Stimulated activated CD4-positive, alpha-beta T cell treated with anti-CD3 and anti-CD28 coated beads, TNF-alpha, amount 100 ng/mL, for 24 hours (primary cell): ENCODE measurements at regions not wholly inside any gene's neighbourhood (a gene's known extent, or its start where the extent isn't known, plus 50 kb on each side); places are given as distances from the start of the nearest gene placed in this dataset.
"Not testable (repeated sequence)": the region's sequence is repeated elsewhere in the genome, so short reads cannot be mapped to it uniquely, and the experiment has no call there.

Experiments
- DNase-seq, 3 experiments: peaks; one replicate each; pipeline ENCODE4 v3.0.0-alpha.2; 2020; ENCODE audit warnings: low read depth in 3 of 3

- DNase-seq, result no peak
Measured at GRCh38 chr13:89468081-89468480, 1796.9 kb downstream of the SLITRK5 start.

GRCh38 chr13:89470901-89471300 lies 1799.7 kb downstream of the SLITRK5 start:
- DNase-seq, result no peak

- DNase-seq, result no peak
Measured at GRCh38 chr13:89474432-89474831, 1803.3 kb downstream of the SLITRK5 start.

GRCh38 chr13:89486065-89486464 lies 1814.9 kb downstream of the SLITRK5 start:
- DNase-seq, result no peak

- no peak for DNase-seq
Measured at GRCh38 chr13:89486709-89487108, 1815.5 kb downstream of the SLITRK5 start.

- no peak for DNase-seq
Measured at GRCh38 chr13:89490661-89491060, 1819.5 kb downstream of the SLITRK5 start.

GRCh38 chr13:89496478-89496877 lies 1825.3 kb downstream of the SLITRK5 start:
- DNase-seq, result no peak

- no peak for DNase-seq
Measured at GRCh38 chr13:89497658-89498057, 1826.5 kb downstream of the SLITRK5 start.

- no peak for DNase-seq
Measured at GRCh38 chr13:89502286-89502685, 1831.1 kb downstream of the SLITRK5 start.

- no peak for DNase-seq
Measured at GRCh38 chr13:89514534-89515312, 1832.8 kb upstream of the MIR17HG start.

GRCh38 chr13:89515948-89516347 lies 1831.5 kb upstream of the MIR17HG start:
- no peak for DNase-seq

- no peak for DNase-seq
Measured at GRCh38 chr13:89518289-89519077, 1829.0 kb upstream of the MIR17HG start.

- no peak for DNase-seq
Measured at GRCh38 chr13:89520468-89520867, 1827.0 kb upstream of the MIR17HG start.

- DNase-seq, result not testable (repeated sequence)
Measured at GRCh38 chr13:89521672-89522071, 1825.8 kb upstream of the MIR17HG start.

GRCh38 chr13:89541091-89542030 lies 1806.1 kb upstream of the MIR17HG start:
- DNase-seq, result no peak

- no peak for DNase-seq
Measured at GRCh38 chr13:89550938-89551337, 1796.5 kb upstream of the MIR17HG start.

GRCh38 chr13:89554801-89555200 lies 1792.7 kb upstream of the MIR17HG start:
- no peak for DNase-seq

- no peak for DNase-seq
Measured at GRCh38 chr13:89565476-89566100, 1781.9 kb upstream of the MIR17HG start.

GRCh38 chr13:89567025-89567424 lies 1780.5 kb upstream of the MIR17HG start:
- DNase-seq, result no peak

GRCh38 chr13:89568276-89568675 lies 1779.2 kb upstream of the MIR17HG start:
- DNase-seq, result no peak

- no peak for DNase-seq
Measured at GRCh38 chr13:89568746-89569145, 1778.7 kb upstream of the MIR17HG start.
